ENCODE measurements at regions not wholly inside any gene's neighbourhood (a gene's known extent, or its start where the extent isn't known, plus 50 kb on each side); places are given as distances from the start of the nearest gene placed in this dataset.

DNA sequence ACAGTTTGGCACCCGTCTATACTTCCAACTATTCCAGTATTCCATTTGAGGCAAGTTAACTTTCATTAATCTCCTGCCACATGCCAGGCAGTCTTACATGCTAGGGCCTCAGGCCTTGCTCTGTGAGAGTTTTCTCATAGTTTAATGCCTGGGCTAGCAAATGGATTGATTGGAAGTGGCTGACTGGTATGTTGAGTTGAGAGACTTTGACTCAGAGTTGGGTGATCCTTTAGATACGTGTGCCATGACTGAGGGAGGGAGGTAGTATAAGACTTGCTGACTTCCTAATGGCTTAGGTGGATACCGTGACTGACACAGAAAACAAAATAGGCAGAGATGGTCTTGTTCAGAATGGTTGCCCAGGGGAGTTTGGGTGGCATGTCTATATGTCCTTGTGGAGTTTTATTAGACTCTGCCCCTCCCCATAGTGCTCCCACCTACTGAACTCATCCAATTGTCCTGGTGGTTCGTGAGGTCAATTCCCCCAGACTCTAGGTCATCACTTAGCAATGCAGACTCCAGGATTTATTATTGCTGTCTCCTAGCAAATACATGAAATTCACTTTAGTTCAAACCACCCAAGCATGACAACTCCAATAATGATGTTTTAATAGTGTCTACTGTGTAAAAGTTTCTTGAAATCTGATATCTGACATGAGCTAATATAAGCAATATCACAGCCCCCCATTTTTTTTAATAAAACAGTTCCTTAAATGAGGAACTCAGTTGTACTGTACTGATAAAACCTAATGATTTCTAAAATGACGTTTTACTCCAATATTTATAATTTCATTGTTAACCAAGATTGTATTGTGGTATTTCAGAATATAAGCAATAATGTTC, 413.9 kb upstream of the MDFIC2 start:
- no peaks in the 10 kb centered on the region for H3K36me3 ChIP-seq
- no peaks in the 10 kb centered on the region for H3K27me3 ChIP-seq
- H3K4me1 ChIP-seq = no peaks in the 10 kb centered on the region
- no peaks in the 10 kb centered on the region for H3K9me3 ChIP-seq
- no peak for TF ChIP-seq POLR2A (IDR thresholded peaks at IDR 0.05)
- TF ChIP-seq CTCF (IDR thresholded peaks at IDR 0.05 in 4 of 5, conservative IDR thresholded peaks at IDR 0.05 in 1 of 5) = no peak
- DNase-seq (no peak), ATAC-seq (no peak)
- no peak overlapping the region for H3K4me3 ChIP-seq
- H3K27ac ChIP-seq = no peak overlapping the region
- intact Hi-C loops (cut with DNase I; ENCODE audit: low total_unique reads) = no loop called here
- in situ Hi-C loops (cut with MboI; ENCODE audit: low sequenced_read_pairs in 4 of 4) = no loop called here

DNA sequence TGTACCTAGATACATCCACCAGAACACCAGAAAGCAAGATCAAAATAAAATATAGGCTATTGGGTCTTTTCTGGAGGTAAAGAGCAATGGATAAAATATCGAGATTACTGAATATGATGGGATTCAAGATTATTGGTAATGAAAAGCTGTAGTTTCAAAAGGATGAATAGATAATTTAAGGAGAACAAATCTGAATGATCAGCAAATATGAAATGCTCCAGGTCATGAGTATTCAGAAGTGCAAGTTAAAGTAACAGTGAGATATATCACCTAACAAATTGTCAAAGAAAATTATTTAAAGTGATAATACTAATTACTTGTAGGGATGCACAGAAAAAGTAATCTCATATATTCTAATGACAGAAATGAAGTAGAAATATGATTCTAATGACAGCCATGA, 409.6 kb upstream of the MDFIC2 start:
- no peaks in the 10 kb centered on the region for H3K27me3 ChIP-seq
- TF ChIP-seq POLR2A (IDR thresholded peaks at IDR 0.05) (no peak), CTCF (IDR thresholded peaks at IDR 0.05 in 4 of 5, conservative IDR thresholded peaks at IDR 0.05 in 1 of 5) (no peak)
- H3K27ac ChIP-seq = no peak overlapping the region
- no peaks in the 10 kb centered on the region for H3K36me3 ChIP-seq
- H3K4me1 ChIP-seq = no peaks in the 10 kb centered on the region
- H3K4me3 ChIP-seq = no peak overlapping the region
- in situ Hi-C loops (cut with MboI; ENCODE audit: low sequenced_read_pairs in 4 of 4) = no loop called here
- no peak for DNase-seq
- H3K9me3 ChIP-seq = no peaks in the 10 kb centered on the region
- intact Hi-C loops (cut with DNase I; ENCODE audit: low total_unique reads) = no loop called here
- ATAC-seq = no peak

GRCh38 chr3:70716832-70717231, 404.4 kb upstream of the MDFIC2 start:
- ATAC-seq (no peak), DNase-seq (peak; percentile 13)
- Histone ChIP-seq H3K9me3 (no peaks in the 10 kb centered on the region), H3K4me3 (no peak overlapping the region), H3K27me3 (no peaks in the 10 kb centered on the region), H3K4me1 (no peaks in the 10 kb centered on the region), H3K27ac (no peak overlapping the region), H3K36me3 (no peaks in the 10 kb centered on the region)
- TF ChIP-seq CTCF (IDR thresholded peaks at IDR 0.05 in 4 of 5, conservative IDR thresholded peaks at IDR 0.05 in 1 of 5) (peak in 3 of 5 experiments; percentile 22 to 38 (median 33)), POLR2A (IDR thresholded peaks at IDR 0.05) (no peak)
- in situ Hi-C loops (cut with MboI; ENCODE audit: low sequenced_read_pairs in 4 of 4) (no loop called here), intact Hi-C loops (cut with DNase I; ENCODE audit: low total_unique reads) (loop anchor here (2.0 to 5.0 kb wide), 2 partner anchors 870 to 936 kb away; no protein-coding TSS in a partner anchor)

- no peak overlapping the region for H3K4me3 ChIP-seq
- no peak overlapping the region for H3K27ac ChIP-seq
- no peaks in the 10 kb centered on the region for H3K4me1 ChIP-seq
- H3K9me3 ChIP-seq = no peaks in the 10 kb centered on the region
- H3K27me3 ChIP-seq = no peaks in the 10 kb centered on the region
- intact Hi-C loops (cut with DNase I; ENCODE audit: low total_unique reads) (no loop called here), in situ Hi-C loops (cut with MboI; ENCODE audit: low sequenced_read_pairs in 4 of 4) (no loop called here)
- DNase-seq = no peak
- H3K36me3 ChIP-seq = no peaks in the 10 kb centered on the region
- TF ChIP-seq CTCF (IDR thresholded peaks at IDR 0.05 in 4 of 5, conservative IDR thresholded peaks at IDR 0.05 in 1 of 5) (no peak), POLR2A (IDR thresholded peaks at IDR 0.05) (no peak)
- ATAC-seq = no peak
Measured at GRCh38 chr3:70712449-70713082, 400.1 kb upstream of the MDFIC2 start.

All from gastrocnemius medialis (tissue), 4 donors.